ENCODE measurements at regions not wholly inside any gene's neighbourhood (a gene's known extent, or its start where the extent isn't known, plus 50 kb on each side); places are given as distances from the start of the nearest gene placed in this dataset.

DNA sequence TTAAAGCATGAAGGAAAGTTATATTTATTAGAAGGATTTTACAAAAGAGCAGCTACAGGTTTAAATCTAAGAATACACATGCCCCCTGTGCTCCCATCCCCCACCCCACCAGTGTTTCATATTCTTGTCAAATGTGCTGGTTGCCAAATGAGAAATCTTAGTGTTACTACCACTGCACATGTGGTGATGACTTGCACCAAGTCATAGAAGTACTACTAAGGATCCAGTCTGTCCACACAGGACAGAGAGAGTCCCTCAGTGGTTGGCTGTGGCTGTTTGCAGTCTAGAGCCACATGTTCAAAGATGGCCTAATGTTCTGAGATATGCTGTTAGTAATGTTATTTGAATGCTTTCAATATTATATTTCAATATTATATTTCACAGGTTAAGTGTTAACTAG, 268.8 kb downstream of the ADAMTS20 start:
- TF ChIP-seq, protein P1, sequence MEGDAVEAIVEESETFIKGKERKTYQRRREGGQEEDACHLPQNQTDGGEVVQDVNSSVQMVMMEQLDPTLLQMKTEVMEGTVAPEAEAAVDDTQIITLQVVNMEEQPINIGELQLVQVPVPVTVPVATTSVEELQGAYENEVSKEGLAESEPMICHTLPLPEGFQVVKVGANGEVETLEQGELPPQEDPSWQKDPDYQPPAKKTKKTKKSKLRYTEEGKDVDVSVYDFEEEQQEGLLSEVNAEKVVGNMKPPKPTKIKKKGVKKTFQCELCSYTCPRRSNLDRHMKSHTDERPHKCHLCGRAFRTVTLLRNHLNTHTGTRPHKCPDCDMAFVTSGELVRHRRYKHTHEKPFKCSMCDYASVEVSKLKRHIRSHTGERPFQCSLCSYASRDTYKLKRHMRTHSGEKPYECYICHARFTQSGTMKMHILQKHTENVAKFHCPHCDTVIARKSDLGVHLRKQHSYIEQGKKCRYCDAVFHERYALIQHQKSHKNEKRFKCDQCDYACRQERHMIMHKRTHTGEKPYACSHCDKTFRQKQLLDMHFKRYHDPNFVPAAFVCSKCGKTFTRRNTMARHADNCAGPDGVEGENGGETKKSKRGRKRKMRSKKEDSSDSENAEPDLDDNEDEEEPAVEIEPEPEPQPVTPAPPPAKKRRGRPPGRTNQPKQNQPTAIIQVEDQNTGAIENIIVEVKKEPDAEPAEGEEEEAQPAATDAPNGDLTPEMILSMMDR (conservative IDR thresholded peaks at IDR 0.05; ENCODE audit: low read depth, low read length), result no peak
- no peak for TF ChIP-seq EZH2 (IDR thresholded peaks at IDR 0.05; ENCODE audit: low read length, unreplicated experiment)
- TF ChIP-seq EZH2phosphoT487 (IDR thresholded peaks at IDR 0.05; ENCODE audit: borderline replicate concordance, low read length), result no peak

Measured in PC-3 (cell line).